SK-N-SH (cell line): ENCODE measurements at regions not wholly inside any gene's neighbourhood (a gene's known extent, or its start where the extent isn't known, plus 50 kb on each side); places are given as distances from the start of the nearest gene placed in this dataset.

Experiments
- CTCF ChIA-PET: fragments of 300-600, 350-600 bp; formaldehyde crosslinking; extraction: SDS; loops from one replicate; lab custom pipeline; 2021; lab: Yijun Ruan, JAX
- POLR2A ChIA-PET: fragments of 350-600 bp; sonication (Branson Sonifier 250); formaldehyde crosslinking; extraction: SDS; loops from one replicate; lab custom pipeline; 2020; ENCODE audit warnings: antibody characterized with exemption, inconsistent platforms; lab: Yijun Ruan, JAX
- DNase-seq: peaks from one replicate; pipeline ENCODE4 v3.0.0; 2012
- H2AFZ ChIP-seq: fragments of 200-600 bp; sonication (generic); 2 replicates; pipeline ENCODE4 v1.8.1; 2016; ENCODE audit warnings: antibody characterized with exemption, mild to moderate bottlenecking, low read depth
- H3F3A ChIP-seq: fragments of 200-600 bp; sonication (generic); replicated peaks from 2 replicates; pipeline ENCODE3; 2016; ENCODE audit warnings: antibody characterized with exemption, mild to moderate bottlenecking; ENCODE audit not compliant: insufficient read depth
- H3K27ac ChIP-seq, 2 experiments: fragments of 200-500 bp in 1 of 2; fragments of 200-600 bp in 1 of 2; sonication (Bioruptor generic) in 1 of 2; sonication (generic), shearing (Covaris generic) in 1 of 2; 2 replicates each; pipeline versions ENCODE4 v1.5.1 to v1.6.1; 2014 to 2016; ENCODE audit warnings: low read depth in 2 of 2, inconsistent platforms in 1 of 2, low read length in 1 of 2, mild to moderate bottlenecking in 1 of 2, mixed read lengths in 1 of 2
- H3K27me3 ChIP-seq: fragments of 200-600 bp; sonication (generic), shearing (Covaris generic); 2 replicates; pipeline ENCODE4 v1.6.1; 2016; ENCODE audit warnings: mixed run types; ENCODE audit not compliant: insufficient read depth
- H3K36me3 ChIP-seq, 2 experiments: fragments of 200-500 bp in 1 of 2; fragments of 200-600 bp in 1 of 2; sonication (Bioruptor generic) in 1 of 2; sonication (generic) in 1 of 2; replicated peaks in 1 of 2; 2 replicates each; pipeline versions ENCODE3 to v1.5.1; 2014 to 2016; ENCODE audit warnings: low read length in 1 of 2, mild to moderate bottlenecking in 1 of 2; ENCODE audit not compliant: insufficient read depth in 2 of 2, control insufficient read depth in 1 of 2
- H3K4me1 ChIP-seq, 2 experiments: fragments of 200-500 bp in 1 of 2; fragments of 200-600 bp in 1 of 2; sonication (Bioruptor generic) in 1 of 2; sonication (generic), shearing (Covaris generic) in 1 of 2; 2 replicates each; pipeline versions ENCODE4 v1.5.1 to v1.6.1; 2014 to 2016; ENCODE audit warnings: low read depth in 1 of 2, low read length in 1 of 2, mixed run types in 1 of 2; ENCODE audit not compliant: insufficient read depth in 2 of 2, control insufficient read depth in 1 of 2
- H3K4me2 ChIP-seq: fragments of 200-600 bp; sonication (generic), shearing (Covaris generic); 2 replicates; pipeline ENCODE4 v1.6.1; 2017; ENCODE audit warnings: mixed run types
- H3K4me3 ChIP-seq, 2 experiments: fragments of 200-500 bp in 1 of 2; fragments of 200-600 bp in 1 of 2; sonication (Bioruptor generic) in 1 of 2; sonication (generic), shearing (Covaris generic) in 1 of 2; 2 replicates each; pipeline versions ENCODE4 v1.5.1 to v1.8.1; 2014 to 2016; ENCODE audit warnings: low read depth in 2 of 2, inconsistent platforms in 1 of 2, low read length in 1 of 2, mild to moderate bottlenecking in 1 of 2, mixed read lengths in 1 of 2, moderate library complexity in 1 of 2
- H3K79me2 ChIP-seq: fragments of 200-600 bp; sonication (generic); 2 replicates; pipeline ENCODE4 v1.8.1; 2017; ENCODE audit warnings: mild to moderate bottlenecking; ENCODE audit not compliant: insufficient read depth
- H3K9ac ChIP-seq: fragments of 200-600 bp; sonication (generic); 2 replicates; pipeline ENCODE4 v1.6.1; 2017; ENCODE audit warnings: mixed run types
- H3K9me2 ChIP-seq: fragments of 200-600 bp; sonication (generic); 2 replicates; pipeline ENCODE4 v1.6.1; 2017; ENCODE audit warnings: mixed run types
- H3K9me3 ChIP-seq: fragments of 200-600 bp; sonication (generic); 2 replicates; pipeline ENCODE4 v1.6.1; 2017; ENCODE audit warnings: mixed run types, mild to moderate bottlenecking, moderate library complexity
- H4K20me1 ChIP-seq: fragments of 200-600 bp; sonication (generic); 2 replicates; pipeline ENCODE4 v1.6.1; 2017; ENCODE audit warnings: mild to moderate bottlenecking, mixed run types; ENCODE audit not compliant: insufficient read depth
- EP300 ChIP-seq, 2 experiments: IDR thresholded peaks; 2 replicates each; pipeline versions ENCODE4 v1.4.0 to v1.6.1; 2012; ENCODE audit warnings: borderline replicate concordance in 1 of 2, low read depth in 1 of 2, low read length in 1 of 2
- FOXJ3 ChIP-seq: sonication (generic); formaldehyde crosslinking; IDR thresholded peaks from 2 replicates; pipeline ENCODE4 v1.5.1; 2020; ENCODE audit warnings: mild to moderate bottlenecking, missing genetic modification reagents
- GATA2 ChIP-seq: sonication (generic); formaldehyde crosslinking; IDR thresholded peaks from 2 replicates; pipeline ENCODE4 v1.5.0; 2020; ENCODE audit warnings: mild to moderate bottlenecking, missing genetic modification reagents
- MEF2A ChIP-seq: IDR thresholded peaks from 2 replicates; pipeline ENCODE4 v1.4.0; 2012; ENCODE audit warnings: low read depth, borderline replicate concordance
- RAD21 ChIP-seq: IDR thresholded peaks from 2 replicates; pipeline ENCODE4 v1.6.1; 2012; ENCODE audit warnings: mild to moderate bottlenecking, low read length
- REST ChIP-seq: IDR thresholded peaks from 2 replicates; pipeline ENCODE4 v1.6.1; 2012; ENCODE audit warnings: mild to moderate bottlenecking, low read depth, low read length, moderate library complexity
- SIN3A ChIP-seq: IDR thresholded peaks from 2 replicates; pipeline ENCODE4 v1.6.1; 2012; ENCODE audit warnings: low read depth, mild to moderate bottlenecking, low read length, moderate library complexity, borderline replicate concordance
- SMC3 ChIP-seq: IDR thresholded peaks from 2 replicates; pipeline ENCODE4 v1.6.1; 2012; ENCODE audit warnings: low read depth, low read length, improper control_type of control experiment
- TAF1 ChIP-seq: IDR thresholded peaks from 2 replicates; pipeline ENCODE4 v1.6.1; 2012; ENCODE audit warnings: low read depth, mild to moderate bottlenecking, low read length, moderate library complexity, borderline replicate concordance
- TEAD4 ChIP-seq: IDR thresholded peaks from 2 replicates; pipeline ENCODE4 v1.4.0; 2012; ENCODE audit warnings: mild to moderate bottlenecking, borderline replicate concordance; ENCODE audit not compliant: insufficient read depth
- YY1 ChIP-seq: IDR thresholded peaks from 2 replicates; pipeline ENCODE4 v1.4.0; 2012; ENCODE audit warnings: low read depth, mild to moderate bottlenecking
- WGBS: methylation state at CpG from one replicate; pipeline ENCODE4 v1.1.6; 2017; ENCODE audit warnings: low lambda C conversion rate; 5-methylcytosine and 5-hydroxymethylcytosine counted together
- TF ChIP-seq, protein P1 (sequence below): IDR thresholded peaks from 2 replicates; pipeline ENCODE4 v1.4.0; 2012; ENCODE audit warnings: low read depth
- TF ChIP-seq, protein P2 (sequence below): fragments of 200-600 bp; sonication (generic); IDR thresholded peaks from 2 replicates; pipeline ENCODE4 v1.6.1; 2017; ENCODE audit warnings: antibody characterized with exemption, mild to moderate bottlenecking, moderate library complexity

GRCh38 chr10:131651674-131652437 lies 249.0 kb upstream of the PPP2R2D start:
- 30% methylated on average over 19 of the region's 22 CpGs for WGBS
- H3K9ac ChIP-seq, result no peak overlapping the region
- TF ChIP-seq TEAD4, result no peak
- no peak for TF ChIP-seq YY1
- TF ChIP-seq, protein P1, sequence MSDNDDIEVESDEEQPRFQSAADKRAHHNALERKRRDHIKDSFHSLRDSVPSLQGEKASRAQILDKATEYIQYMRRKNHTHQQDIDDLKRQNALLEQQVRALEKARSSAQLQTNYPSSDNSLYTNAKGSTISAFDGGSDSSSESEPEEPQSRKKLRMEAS, result no peak
- no peak for TF ChIP-seq EP300 (IDR thresholded peaks at IDR 0.05; ENCODE audit: borderline replicate concordance in 1 of 2, low read depth in 1 of 2, low read length in 1 of 2)
- no peak for TF ChIP-seq REST
- no peak for TF ChIP-seq TAF1
- no peak for TF ChIP-seq MEF2A
- no peak for TF ChIP-seq FOXJ3 (CRISPR knock-in tag)

DNA sequence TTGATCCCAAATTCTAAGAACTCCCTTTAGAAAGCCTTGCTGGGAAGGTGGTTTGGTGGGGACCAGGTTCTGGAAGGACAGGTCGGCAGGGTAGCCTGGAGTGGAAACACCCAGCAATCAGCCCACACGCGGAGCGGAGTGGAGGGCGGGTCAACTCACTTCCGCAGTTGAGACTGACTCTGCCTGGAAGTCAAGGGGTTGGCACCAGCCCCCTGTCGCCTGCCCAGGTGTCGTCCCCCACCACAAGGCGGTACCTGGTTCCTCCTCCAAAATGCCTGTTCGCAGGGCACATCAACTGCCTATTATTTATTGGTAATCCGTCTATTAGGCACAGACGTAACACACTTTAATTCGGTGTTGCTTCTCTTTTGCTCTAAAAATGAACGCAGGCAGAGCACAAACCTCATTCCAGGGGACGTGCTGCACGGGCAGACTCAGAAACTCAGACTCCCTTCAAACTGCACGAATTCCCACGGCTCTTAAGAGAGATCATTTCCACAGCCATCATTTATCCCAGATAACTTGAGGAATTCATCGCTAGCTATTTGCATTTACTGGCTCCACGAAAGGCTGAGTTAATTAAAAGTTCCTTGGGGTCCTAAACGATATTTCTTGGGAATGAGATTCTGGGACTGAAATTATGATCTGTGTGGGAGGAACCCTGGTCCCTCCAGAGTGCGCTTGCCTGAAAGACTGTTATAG lies 248.2 kb upstream of the PPP2R2D start:
- Histone ChIP-seq H3K27me3 (no peaks in the 10 kb centered on the region), H3K27ac (no peak overlapping the region), H4K20me1 (no peaks in the 10 kb centered on the region), H3K9ac (no peak overlapping the region), H3F3A (no peaks in the 10 kb centered on the region), H3K4me1 (peaks cover 0 to 17% of the 10 kb centered on the region in 2 experiments; a peak in 1 of 4 replicates), H3K4me3 (no peak overlapping the region), H3K9me3 (no peaks in the 10 kb centered on the region; the same call in 1 of the 2 replicates), H3K79me2 (no peaks in the 10 kb centered on the region), H3K9me2 (no peaks in the 10 kb centered on the region), H2AFZ (no peak overlapping the region), H3K4me2 (no peak overlapping the region), H3K36me3 (no peaks in the 10 kb centered on the region)
- CTCF ChIA-PET, result interaction anchor here (1.0 to 1.3 kb wide), 3 partner anchors 135 to 342 kb away, joined by 3 read pairs; no protein-coding TSS in a partner anchor
- 55% methylated on average over 22 of the region's 22 CpGs for WGBS
- POLR2A ChIA-PET, result no interaction called here
- DNase-seq, result no peak
- no peak for TF ChIP-seq SMC3
- TF ChIP-seq SIN3A, result no peak
- no peak for TF ChIP-seq REST
- no peak for TF ChIP-seq GATA2 (CRISPR knock-in tag)
- no peak for TF ChIP-seq RAD21
- TF ChIP-seq, protein P2, sequence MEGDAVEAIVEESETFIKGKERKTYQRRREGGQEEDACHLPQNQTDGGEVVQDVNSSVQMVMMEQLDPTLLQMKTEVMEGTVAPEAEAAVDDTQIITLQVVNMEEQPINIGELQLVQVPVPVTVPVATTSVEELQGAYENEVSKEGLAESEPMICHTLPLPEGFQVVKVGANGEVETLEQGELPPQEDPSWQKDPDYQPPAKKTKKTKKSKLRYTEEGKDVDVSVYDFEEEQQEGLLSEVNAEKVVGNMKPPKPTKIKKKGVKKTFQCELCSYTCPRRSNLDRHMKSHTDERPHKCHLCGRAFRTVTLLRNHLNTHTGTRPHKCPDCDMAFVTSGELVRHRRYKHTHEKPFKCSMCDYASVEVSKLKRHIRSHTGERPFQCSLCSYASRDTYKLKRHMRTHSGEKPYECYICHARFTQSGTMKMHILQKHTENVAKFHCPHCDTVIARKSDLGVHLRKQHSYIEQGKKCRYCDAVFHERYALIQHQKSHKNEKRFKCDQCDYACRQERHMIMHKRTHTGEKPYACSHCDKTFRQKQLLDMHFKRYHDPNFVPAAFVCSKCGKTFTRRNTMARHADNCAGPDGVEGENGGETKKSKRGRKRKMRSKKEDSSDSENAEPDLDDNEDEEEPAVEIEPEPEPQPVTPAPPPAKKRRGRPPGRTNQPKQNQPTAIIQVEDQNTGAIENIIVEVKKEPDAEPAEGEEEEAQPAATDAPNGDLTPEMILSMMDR, result no peak

More at GRCh38 chr10:131651674-131652437, 249.0 kb upstream of the PPP2R2D start:
- H3K4me3 ChIP-seq, result no peak overlapping the region
- H3K79me2 ChIP-seq, result no peaks in the 10 kb centered on the region
- H3K4me1 ChIP-seq, result peaks cover 0 to 17% of the 10 kb centered on the region in 2 experiments; a peak in 1 of 4 replicates
- H3K4me2 ChIP-seq, result no peak overlapping the region
- no peaks in the 10 kb centered on the region; the same call in 1 of the 2 replicates for H3K9me3 ChIP-seq
- H3F3A ChIP-seq, result no peaks in the 10 kb centered on the region
- no peak overlapping the region for H3K27ac ChIP-seq
- no peaks in the 10 kb centered on the region for H3K27me3 ChIP-seq
- POLR2A ChIA-PET, result no interaction called here
- no peak overlapping the region for H2AFZ ChIP-seq
- CTCF ChIA-PET, result interaction anchor here (0.8 to 1.3 kb wide), 3 partner anchors 136 to 339 kb away, joined by 3 read pairs; no protein-coding TSS in a partner anchor
- no peaks in the 10 kb centered on the region for H3K9me2 ChIP-seq
- no peaks in the 10 kb centered on the region for H4K20me1 ChIP-seq
- peak; percentile 74 for DNase-seq
- no peaks in the 10 kb centered on the region for H3K36me3 ChIP-seq
